Pancreas (tissue), 10 donors: ENCODE measurements at regions not wholly inside any gene's neighbourhood (a gene's known extent, or its start where the extent isn't known, plus 50 kb on each side); places are given as distances from the start of the nearest gene placed in this dataset.
A peak's percentile ranks its signal among the peaks of the same experiment; 100 is the strongest.

Experiments
- ATAC-seq, 4 donors: fragments of 200-7000 bp; cut with Tn5 transposase; one replicate each; pipeline versions ENCODE4 v1.8.0 to v1.9.1; 2020; ENCODE audit warnings: mild to moderate bottlenecking in 4 of 4, moderate library complexity in 4 of 4
- DNase-seq, 6 donors: peaks; one replicate each; pipeline ENCODE4 v3.0.0-alpha.2; 2020
- FAIRE-seq: peaks from 2 replicates; lab custom pipeline; 2012; peaks lifted over from hg19 to GRCh38; lab: Jason Lieb, UNC
- H3K27ac ChIP-seq, 4 donors: fragments of 200-600 bp; sonication (generic); 1 replicate in 3 of 4; 2 replicates in 1 of 4; pipeline versions ENCODE4 v1.5.0 to v1.8.0; 2020
- H3K27me3 ChIP-seq, 4 donors: fragments of 200-600 bp; one replicate each; pipeline ENCODE4 v1.8.0; 2021
- H3K36me3 ChIP-seq, 3 donors: fragments of 200-600 bp; sonication (generic) in 1 of 3; one replicate each; pipeline versions ENCODE4 v1.5.0 to v1.8.0; 2020 to 2021
- H3K4me1 ChIP-seq, 3 donors: fragments of 200-600 bp; one replicate each; pipeline ENCODE4 v1.8.0; 2021
- H3K4me3 ChIP-seq, 4 donors: fragments of 200-600 bp; sonication (generic) in 2 of 4; one replicate each; pipeline versions ENCODE4 v1.5.0 to v1.8.0; 2020 to 2021
- H3K9me3 ChIP-seq, 4 donors: fragments of 200-600 bp; one replicate each; pipeline ENCODE4 v1.8.0; 2021
- WGBS, 2 donors: extraction: QIAGEN DNeasy Blood & Tissue Kit; methylation state at CpG; one replicate each; pipeline ENCODE4 v1.1.7; 2013; 5-methylcytosine and 5-hydroxymethylcytosine counted together
- intact Hi-C, 3 donors: fragments of 100-400 bp; cut with DNase I; formaldehyde crosslinking; loops; one replicate each; pipeline versions ENCODE4 v1.11.1 to v1.14.2; 2022
- TF ChIP-seq, protein P1 (sequence below), 4 donors: fragments of 200-600 bp; sonication (generic) in 3 of 4; IDR thresholded peaks; one replicate each; pipeline versions ENCODE4 v1.5.0 to v1.8.0; 2021; ENCODE audit warnings: antibody characterized with exemption in 4 of 4
- donor health status: healthy with polysubstance abuse.
- donor health status: DM: no; HTN: no; CAD: no; lungs with moderate emphysema.
- donor health status: DM: no; HTN: no; CAD: no.
- donor health status: control.
- donor health status: control.
- donor health status: Bipolar disorder and iron deficiency.
- donor health status: DM: yes; HTN: yes; CAD: no.
- donor health status: DM: no; HTN: no; CAD: no.
- donor health status: DM: no; HTN: no; CAD: no.
- donor health status: DM: yes; HTN: yes; CAD: no.

GRCh38 chr3:36250191-36250590 is 130.1 kb upstream of the STAC start:
- FAIRE-seq, result no peak
- DNase-seq, result peak in 1 of 6 donors; percentile 26
- H3K27ac ChIP-seq, result no peak overlapping the region
- H3K4me3 ChIP-seq, result no peak overlapping the region
- TF ChIP-seq, protein P1, sequence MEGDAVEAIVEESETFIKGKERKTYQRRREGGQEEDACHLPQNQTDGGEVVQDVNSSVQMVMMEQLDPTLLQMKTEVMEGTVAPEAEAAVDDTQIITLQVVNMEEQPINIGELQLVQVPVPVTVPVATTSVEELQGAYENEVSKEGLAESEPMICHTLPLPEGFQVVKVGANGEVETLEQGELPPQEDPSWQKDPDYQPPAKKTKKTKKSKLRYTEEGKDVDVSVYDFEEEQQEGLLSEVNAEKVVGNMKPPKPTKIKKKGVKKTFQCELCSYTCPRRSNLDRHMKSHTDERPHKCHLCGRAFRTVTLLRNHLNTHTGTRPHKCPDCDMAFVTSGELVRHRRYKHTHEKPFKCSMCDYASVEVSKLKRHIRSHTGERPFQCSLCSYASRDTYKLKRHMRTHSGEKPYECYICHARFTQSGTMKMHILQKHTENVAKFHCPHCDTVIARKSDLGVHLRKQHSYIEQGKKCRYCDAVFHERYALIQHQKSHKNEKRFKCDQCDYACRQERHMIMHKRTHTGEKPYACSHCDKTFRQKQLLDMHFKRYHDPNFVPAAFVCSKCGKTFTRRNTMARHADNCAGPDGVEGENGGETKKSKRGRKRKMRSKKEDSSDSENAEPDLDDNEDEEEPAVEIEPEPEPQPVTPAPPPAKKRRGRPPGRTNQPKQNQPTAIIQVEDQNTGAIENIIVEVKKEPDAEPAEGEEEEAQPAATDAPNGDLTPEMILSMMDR (IDR thresholded peaks at IDR 0.05), result no peak
- no peaks in the 10 kb centered on the region for H3K4me1 ChIP-seq
- H3K36me3 ChIP-seq, result no peaks in the 10 kb centered on the region
- no peaks in the 10 kb centered on the region for H3K9me3 ChIP-seq
- intact Hi-C loops, result no loop called here
- no peaks in the 10 kb centered on the region for H3K27me3 ChIP-seq
- 50 to 51% methylated on average over 1 of the region's 1 CpG for WGBS, 2 donors
- ATAC-seq, result no peak

- 20 to 23% methylated on average over 3 of the region's 3 CpGs for WGBS, 2 donors
- ATAC-seq, result no peak
- intact Hi-C loops, result no loop called here
Measured at GRCh38 chr3:36257158-36257852, 123.0 kb upstream of the STAC start.

DNA sequence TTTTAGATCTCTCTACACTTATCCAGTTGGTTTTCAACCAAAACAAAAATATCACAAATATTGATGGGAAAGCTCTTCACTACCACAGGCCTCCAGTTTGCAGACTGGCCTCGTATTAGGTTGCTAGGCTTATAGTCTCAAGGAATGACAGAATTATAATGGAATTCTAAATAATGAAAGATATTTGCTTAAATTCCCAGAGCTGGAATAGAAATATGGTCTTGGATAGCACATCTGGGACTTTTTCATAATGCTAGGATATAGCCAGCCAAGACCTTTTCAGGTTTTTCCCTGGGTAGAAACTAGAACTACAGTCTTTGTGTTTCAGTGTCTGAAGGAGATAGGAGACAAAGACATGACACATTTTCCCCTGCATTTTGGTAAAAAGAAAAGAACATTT is 121.9 kb upstream of the STAC start:
- H3K9me3 ChIP-seq, result no peaks in the 10 kb centered on the region
- intact Hi-C loops, result no loop called here
- ATAC-seq (no peak), DNase-seq (no peak), FAIRE-seq (no peak)
- no peak overlapping the region for H3K27ac ChIP-seq
- no peaks in the 10 kb centered on the region for H3K36me3 ChIP-seq
- no peak overlapping the region for H3K4me3 ChIP-seq
- no peaks in the 10 kb centered on the region for H3K27me3 ChIP-seq
- no peaks in the 10 kb centered on the region for H3K4me1 ChIP-seq
- TF ChIP-seq, protein P1 (IDR thresholded peaks at IDR 0.05), result no peak
- 66 to 72% methylated on average over 1 of the region's 1 CpG for WGBS, 2 donors

More at GRCh38 chr3:36257158-36257852, 123.0 kb upstream of the STAC start:
- Histone ChIP-seq H3K27me3 (no peaks in the 10 kb centered on the region), H3K4me1 (no peaks in the 10 kb centered on the region), H3K9me3 (no peaks in the 10 kb centered on the region), H3K4me3 (no peak overlapping the region), H3K27ac (no peak overlapping the region), H3K36me3 (no peaks in the 10 kb centered on the region)
- TF ChIP-seq, protein P1 (IDR thresholded peaks at IDR 0.05), result no peak
- DNase-seq (no peak), FAIRE-seq (no peak)

- TF ChIP-seq, protein P1 (IDR thresholded peaks at IDR 0.05), result no peak
- Histone ChIP-seq H3K27me3 (no peaks in the 10 kb centered on the region), H3K36me3 (no peaks in the 10 kb centered on the region), H3K4me1 (no peaks in the 10 kb centered on the region), H3K27ac (no peak overlapping the region), H3K9me3 (no peaks in the 10 kb centered on the region), H3K4me3 (no peak overlapping the region)
- 50 to 53% methylated on average over 3 of the region's 3 CpGs for WGBS, 2 donors
- FAIRE-seq (no peak), DNase-seq (no peak), ATAC-seq (no peak)
- intact Hi-C loops, result no loop called here
Measured at GRCh38 chr3:36259580-36259979, 120.7 kb upstream of the STAC start.

- no peaks in the 10 kb centered on the region for H3K27me3 ChIP-seq
- no peak overlapping the region for H3K4me3 ChIP-seq
- no peaks in the 10 kb centered on the region for H3K4me1 ChIP-seq
- TF ChIP-seq, protein P1 (IDR thresholded peaks at IDR 0.05), result no peak
- no peaks in the 10 kb centered on the region for H3K9me3 ChIP-seq
- FAIRE-seq (no peak), ATAC-seq (no peak), DNase-seq (no peak)
- 40 to 64% methylated on average over 2 of the region's 2 CpGs for WGBS, 2 donors
- no peak overlapping the region for H3K27ac ChIP-seq
- intact Hi-C loops, result no loop called here
- H3K36me3 ChIP-seq, result no peaks in the 10 kb centered on the region
Measured at GRCh38 chr3:36269274-36269673, 111.0 kb upstream of the STAC start.
